GM21786 (cell line): ENCODE measurements at regions not wholly inside any gene's neighbourhood (a gene's known extent, or its start where the extent isn't known, plus 50 kb on each side); places are given as distances from the start of the nearest gene placed in this dataset.

Experiments
- ATAC-seq: cut with Tn5 transposase; IDR thresholded peaks from one replicate; pipeline ENCODE4 v1.9.1; 2021; ENCODE audit not compliant: unreplicated experiment

DNA sequence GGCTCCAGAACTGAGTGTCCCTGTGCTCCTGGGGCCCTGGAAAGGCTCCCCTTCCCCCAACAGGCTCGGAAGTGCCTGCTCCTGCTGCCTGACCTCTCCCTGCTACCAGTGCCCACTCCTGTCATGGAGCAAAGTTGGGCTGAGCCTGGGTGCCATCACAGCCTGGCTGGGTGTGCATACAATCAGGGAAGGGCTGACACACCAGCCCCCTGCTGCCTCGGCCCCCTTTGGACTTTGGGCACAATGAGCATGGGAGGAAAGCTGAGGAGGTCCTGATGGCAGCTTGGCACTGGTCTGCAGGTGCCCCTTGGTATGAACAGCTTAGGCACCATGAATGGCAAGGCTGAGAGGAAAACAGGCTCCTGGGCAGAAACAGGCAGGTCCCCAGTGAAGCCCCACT, 405.0 kb downstream of the PID1 start:
- no peak for ATAC-seq

DNA sequence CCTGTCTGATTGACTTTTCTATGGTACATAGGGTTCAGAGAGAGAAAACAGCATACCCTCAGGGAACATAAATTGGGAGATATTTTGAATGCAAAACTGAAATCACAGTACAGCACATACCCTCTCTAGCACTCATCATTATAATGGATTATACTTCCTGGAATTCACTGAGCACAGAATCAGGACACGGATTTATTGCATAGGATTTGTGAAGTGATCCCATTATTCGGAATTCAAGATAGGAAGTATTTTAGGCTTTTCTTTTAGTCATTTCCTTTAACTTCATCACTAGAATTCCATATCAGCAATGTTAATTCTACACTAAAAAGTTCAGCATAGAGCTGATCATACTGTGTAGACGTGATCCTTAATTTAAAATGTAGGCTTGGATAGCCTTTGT, 407.0 kb downstream of the PID1 start:
- ATAC-seq: no peak

GRCh38 chr2:228860601-228861285, 410.3 kb downstream of the PID1 start:
- no peak for ATAC-seq

- no peak for ATAC-seq
Observed at GRCh38 chr2:228853151-228853550, 417.9 kb downstream of the PID1 start.

DNA sequence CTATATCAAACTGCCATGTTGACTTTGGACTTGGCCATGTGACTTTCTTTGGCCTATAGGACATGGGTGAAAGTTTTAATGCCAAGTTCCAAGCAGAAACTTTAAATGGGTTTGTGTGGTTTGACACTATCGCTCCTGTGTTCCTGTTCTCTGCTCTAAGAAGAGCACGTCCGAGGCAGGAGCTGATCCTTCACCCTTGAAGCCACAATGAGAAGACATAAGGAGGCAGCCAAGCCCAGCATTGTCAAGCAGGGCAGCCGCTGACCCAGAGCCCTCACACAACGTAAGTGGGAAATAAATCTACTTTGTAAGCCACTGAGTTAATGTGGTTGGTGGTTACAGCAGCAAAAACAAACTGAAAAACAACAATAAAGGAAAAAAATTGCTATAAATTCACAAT, 422.4 kb downstream of the PID1 start:
- no peak for ATAC-seq

DNA sequence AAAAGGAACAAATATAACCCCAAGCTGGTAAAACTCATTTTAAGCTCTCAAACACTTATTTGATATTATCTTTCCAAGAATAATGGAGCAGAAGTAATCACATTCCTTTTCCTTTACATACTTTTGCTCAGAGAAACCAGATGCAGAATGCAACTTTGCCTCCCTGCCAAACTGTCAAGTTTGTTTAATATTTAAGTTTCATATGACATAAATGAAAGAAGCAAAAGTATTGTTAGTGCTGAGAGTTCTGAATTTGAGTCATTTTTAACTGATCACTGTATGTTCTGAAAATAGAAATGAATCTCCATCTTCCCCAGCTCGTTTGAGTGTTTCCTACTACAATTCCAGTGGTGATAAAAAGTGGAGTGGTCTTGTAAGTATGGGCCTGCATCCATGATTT, 423.4 kb downstream of the PID1 start:
- no peak for ATAC-seq

- no peak for ATAC-seq
Observed at GRCh38 chr2:228846161-228846560, 424.9 kb downstream of the PID1 start.

DNA sequence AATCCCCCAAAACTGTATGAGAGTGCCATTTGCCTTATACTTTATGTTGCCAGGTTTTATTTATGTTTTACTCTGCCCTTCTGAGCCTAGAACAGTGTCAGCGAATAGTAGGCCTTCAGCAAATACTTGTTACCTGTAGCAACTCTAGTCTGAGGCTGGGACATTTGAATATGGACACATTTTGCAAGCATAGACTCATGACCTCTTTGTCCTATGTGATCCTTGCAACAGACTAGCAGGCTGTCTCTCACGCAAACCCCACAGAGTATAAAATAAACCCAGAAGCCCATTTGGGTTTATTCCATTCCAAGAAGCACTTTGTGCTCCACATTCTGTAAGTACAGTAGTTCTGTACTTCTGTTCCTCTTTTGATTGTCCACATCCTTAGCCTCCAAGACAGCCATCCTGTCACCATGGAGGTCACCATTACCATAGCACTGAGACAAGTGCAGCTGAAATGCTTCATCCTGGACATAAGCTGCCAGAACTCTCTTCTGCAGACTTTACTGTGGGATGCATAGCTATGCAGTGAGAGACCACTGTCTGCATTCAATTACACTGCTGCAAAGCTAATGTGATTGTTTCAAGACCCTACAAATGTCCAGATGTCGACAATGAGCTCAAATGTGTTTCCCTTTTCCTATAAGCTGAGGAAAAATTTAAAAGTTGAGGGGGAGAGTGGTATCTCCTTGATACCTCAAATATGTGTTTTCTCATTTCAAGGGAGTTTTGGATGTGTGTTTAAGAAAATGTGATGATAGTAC, 425.7 kb downstream of the PID1 start:
- ATAC-seq: no peak

- no peak for ATAC-seq
Observed at GRCh38 chr2:228841877-228842276, 429.2 kb downstream of the PID1 start.

GRCh38 chr2:228841475-228841874, 429.6 kb downstream of the PID1 start:
- no peak for ATAC-seq

DNA sequence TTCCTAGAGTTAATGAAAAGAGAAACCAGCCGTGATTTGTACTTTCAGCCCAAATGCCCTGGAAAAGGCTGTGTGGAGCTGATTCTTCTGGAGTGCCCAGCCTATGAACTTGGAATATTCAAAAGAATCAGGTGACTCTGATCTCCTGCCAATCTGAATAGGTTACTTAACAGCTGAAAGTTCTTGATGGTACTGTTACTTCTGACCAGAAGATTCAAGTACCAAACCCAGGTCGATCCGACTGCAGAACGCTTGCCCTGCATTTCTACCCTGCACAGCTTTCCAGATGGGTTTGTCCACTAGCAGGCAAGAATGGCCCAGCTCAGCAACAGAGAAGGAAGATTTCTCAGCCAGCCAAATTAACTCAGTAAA, 430.4 kb downstream of the PID1 start:
- ATAC-seq: no peak

- no peak for ATAC-seq
Observed at GRCh38 chr2:228840113-228840742, 430.9 kb downstream of the PID1 start.

GRCh38 chr2:228839421-228839876, 431.6 kb downstream of the PID1 start:
- no peak for ATAC-seq

GRCh38 chr2:228838819-228839218, 432.3 kb downstream of the PID1 start:
- ATAC-seq: no peak

DNA sequence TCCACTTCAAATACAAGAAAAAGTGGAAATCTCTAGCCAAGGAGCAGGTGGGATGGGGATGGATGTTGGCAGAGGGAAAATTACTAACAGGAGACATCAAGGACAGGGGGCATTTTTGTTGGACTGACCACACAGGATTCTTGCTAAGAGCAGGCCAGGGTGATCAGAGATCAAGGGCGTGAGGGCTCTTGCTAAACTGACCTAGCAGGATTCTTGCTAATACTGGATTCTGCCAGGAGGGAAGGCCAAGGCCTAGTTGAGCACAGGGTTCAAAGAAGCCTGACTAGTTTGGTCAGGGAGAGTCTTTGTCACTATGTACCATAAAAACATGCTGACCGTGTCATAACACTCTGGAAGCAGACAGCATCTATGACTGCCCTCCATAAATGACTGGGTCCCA, 442.7 kb downstream of the PID1 start:
- no peak for ATAC-seq

GRCh38 chr2:228827056-228827700, 443.9 kb downstream of the PID1 start:
- no peak for ATAC-seq

DNA sequence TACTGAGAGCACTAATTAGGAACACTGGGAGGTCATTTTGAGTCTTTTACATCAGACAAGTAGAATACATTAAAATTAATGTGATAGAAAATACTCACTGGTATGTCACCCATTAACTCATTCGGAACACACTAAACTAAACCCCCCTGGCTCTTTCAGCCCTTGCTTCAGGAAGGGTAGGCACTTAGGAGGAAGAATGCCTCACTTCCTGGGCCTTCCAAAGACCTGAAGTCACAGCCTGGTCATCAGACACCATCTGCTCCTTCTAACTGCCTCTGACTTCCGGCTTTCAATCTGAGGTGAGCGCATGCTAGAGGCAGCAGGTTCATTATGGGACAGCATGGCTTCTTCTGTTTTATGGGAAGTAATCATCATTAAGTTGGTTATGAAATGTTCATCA, 451.4 kb downstream of the PID1 start:
- no peak for ATAC-seq

- no peak for ATAC-seq
Observed at GRCh38 chr2:228802181-228803071, 468.7 kb downstream of the PID1 start.

DNA sequence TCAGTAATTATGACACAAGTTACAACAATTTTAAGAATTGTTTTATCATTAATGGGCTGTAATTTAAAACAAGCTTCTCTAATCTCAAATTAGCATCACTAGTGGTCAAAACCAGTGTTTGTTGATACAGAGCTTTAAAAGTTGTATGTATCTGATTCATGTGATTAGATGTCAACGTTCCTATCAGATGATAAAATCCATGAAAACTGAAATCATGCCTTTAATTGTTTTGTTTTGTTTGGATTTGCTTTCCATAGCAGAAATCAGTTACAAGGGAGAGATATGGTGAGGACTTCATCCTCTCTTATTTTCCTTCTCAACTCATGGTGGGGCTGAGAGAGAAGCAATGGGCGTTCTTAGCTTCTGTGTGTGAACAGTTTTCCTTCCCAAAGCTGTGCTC, 469.6 kb downstream of the PID1 start:
- no peak for ATAC-seq

DNA sequence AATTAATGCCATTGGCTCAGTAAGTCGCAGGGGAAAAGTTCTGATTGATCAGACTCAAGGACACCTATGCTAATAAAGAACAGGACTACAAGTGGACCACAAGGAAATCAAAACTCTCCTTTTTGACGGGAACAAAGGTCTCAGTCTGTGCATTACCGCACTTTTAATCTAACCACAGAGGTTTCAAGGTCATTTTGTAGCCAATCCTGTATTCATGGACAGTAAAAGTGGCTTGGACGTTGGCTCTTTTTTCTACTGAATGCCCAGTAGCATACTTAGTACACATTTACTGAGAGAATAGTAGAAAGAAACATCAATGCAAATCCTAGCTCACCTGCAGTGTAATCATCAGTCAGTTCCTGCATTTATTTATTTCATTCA, 471.9 kb downstream of the PID1 start:
- no peak for ATAC-seq
